Endothelial cell of umbilical vein (primary cell): ENCODE measurements at regions not wholly inside any gene's neighbourhood (a gene's known extent, or its start where the extent isn't known, plus 50 kb on each side); places are given as distances from the start of the nearest gene placed in this dataset.

Experiments
- EZH2 ChIP-seq: IDR thresholded peaks from 2 replicates; pipeline ENCODE4 v1.6.1; 2012; ENCODE audit warnings: borderline replicate concordance, low read depth, mild to moderate bottlenecking, moderate library complexity, low read length, inconsistent platforms; ENCODE audit not compliant: severe bottlenecking
- MYC ChIP-seq: IDR thresholded peaks from one replicate; pipeline ENCODE4 v1.6.1; 2011; ENCODE audit warnings: mild to moderate bottlenecking, low read depth, low read length
- POLR2AphosphoS5 ChIP-seq: IDR thresholded peaks from 2 replicates; pipeline ENCODE4 v1.6.1; 2012; ENCODE audit warnings: low read depth, mild to moderate bottlenecking, control low read depth, low read length, moderate library complexity; ENCODE audit not compliant: insufficient read depth
- TF ChIP-seq, protein P1 (sequence below), 2 donors: IDR thresholded peaks; 1 replicate in 1 of 2; 2 replicates in 1 of 2; pipeline ENCODE4 v1.5.1; 2011; ENCODE audit warnings: low read length in 2 of 2, mild to moderate bottlenecking in 2 of 2, moderate library complexity in 2 of 2, control low read depth in 1 of 2, inconsistent platforms in 1 of 2, low read depth in 1 of 2; ENCODE audit not compliant: insufficient read depth in 1 of 2; ENCODE audit errors: extremely low read depth in 1 of 2

DNA sequence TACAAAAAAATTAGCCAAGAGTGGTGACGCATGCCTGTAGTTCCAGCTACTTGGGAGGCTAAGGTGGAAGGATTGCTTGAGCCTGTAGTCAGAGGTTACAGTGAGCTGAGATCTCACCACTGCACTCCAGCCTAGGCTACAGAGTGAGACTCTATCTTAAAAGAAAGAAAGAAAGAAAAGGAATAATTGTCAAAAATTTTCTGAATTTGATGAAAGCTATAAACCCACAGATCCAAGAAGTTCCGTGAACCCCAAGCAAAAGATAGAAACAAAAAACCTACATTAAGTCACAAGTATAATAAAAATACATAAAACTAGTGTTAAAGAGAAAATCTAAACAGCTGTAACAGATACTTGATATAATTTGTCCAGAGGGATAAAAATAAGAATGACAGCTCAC, 60.1 kb upstream of the KMT2C start:
- TF ChIP-seq, protein P1, sequence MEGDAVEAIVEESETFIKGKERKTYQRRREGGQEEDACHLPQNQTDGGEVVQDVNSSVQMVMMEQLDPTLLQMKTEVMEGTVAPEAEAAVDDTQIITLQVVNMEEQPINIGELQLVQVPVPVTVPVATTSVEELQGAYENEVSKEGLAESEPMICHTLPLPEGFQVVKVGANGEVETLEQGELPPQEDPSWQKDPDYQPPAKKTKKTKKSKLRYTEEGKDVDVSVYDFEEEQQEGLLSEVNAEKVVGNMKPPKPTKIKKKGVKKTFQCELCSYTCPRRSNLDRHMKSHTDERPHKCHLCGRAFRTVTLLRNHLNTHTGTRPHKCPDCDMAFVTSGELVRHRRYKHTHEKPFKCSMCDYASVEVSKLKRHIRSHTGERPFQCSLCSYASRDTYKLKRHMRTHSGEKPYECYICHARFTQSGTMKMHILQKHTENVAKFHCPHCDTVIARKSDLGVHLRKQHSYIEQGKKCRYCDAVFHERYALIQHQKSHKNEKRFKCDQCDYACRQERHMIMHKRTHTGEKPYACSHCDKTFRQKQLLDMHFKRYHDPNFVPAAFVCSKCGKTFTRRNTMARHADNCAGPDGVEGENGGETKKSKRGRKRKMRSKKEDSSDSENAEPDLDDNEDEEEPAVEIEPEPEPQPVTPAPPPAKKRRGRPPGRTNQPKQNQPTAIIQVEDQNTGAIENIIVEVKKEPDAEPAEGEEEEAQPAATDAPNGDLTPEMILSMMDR (IDR thresholded peaks at IDR 0.05; ENCODE audit: extremely low read depth in 1 of 2, insufficient read depth in 1 of 2, low read depth in 1 of 2, low read length in 2 of 2): no peak
- TF ChIP-seq POLR2AphosphoS5: no peak
- no peak for TF ChIP-seq MYC
- TF ChIP-seq EZH2: no peak
